HG02571 (cell line): ENCODE measurements at regions not wholly inside any gene's neighbourhood (a gene's known extent, or its start where the extent isn't known, plus 50 kb on each side); places are given as distances from the start of the nearest gene placed in this dataset.
"Not testable (repeated sequence)": the region's sequence is repeated elsewhere in the genome, so short reads cannot be mapped to it uniquely, and the experiment has no call there.

Experiments
- ATAC-seq: cut with Tn5 transposase; IDR thresholded peaks from one replicate; pipeline ENCODE4 v1.9.1; 2021; ENCODE audit warnings: mild to moderate bottlenecking, moderate library complexity; ENCODE audit not compliant: unreplicated experiment

DNA sequence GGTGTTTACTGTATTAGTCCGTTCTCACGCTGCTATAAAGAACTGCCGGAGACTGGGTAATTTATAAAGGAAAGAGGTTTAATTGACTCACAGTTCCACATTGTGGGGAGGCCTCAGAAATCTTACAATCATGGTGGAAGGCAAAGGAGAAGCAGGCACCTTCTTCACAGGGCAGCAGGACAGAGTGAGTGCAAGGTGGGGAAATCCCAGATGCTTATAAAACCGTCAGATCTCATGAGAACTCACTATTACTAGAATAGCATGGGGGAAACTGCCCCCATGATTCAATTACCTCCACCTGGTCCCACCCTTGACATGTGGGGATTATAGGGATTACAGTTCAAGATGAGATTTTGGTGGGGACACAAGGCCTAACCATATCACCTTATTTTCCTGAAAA lies 60.1 kb upstream of the IFNGR1 start:
- not testable (repeated sequence) for ATAC-seq

DNA sequence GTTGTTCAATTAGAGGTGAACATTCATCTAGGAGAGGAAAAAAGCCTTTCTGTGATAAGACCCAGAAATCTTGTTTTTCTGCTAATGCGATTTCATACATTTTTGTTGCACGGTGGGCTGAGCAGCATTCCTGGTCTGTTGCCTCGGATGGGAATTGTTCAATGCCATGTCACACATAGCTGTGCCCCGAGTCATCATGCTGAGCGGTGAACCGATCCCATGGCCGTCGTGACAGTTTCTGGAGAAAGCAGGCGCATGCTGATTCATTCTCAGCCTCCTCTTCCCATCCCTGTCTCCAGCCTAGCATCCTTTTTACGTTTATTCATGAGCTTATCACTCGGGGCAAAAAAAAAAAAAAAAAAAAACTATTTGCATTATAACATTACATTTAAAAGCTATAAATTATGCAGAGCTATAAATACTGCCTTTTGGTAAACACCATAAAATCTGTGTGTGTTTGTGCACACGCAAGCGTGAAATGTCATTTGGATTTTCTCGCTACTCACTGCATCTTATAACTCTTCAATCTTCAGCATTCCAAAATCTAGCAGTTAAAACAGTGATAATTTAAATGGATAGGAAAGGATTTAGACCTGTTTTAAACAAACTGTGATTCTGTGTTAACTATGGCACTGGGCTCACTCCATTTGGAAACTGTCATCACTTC lies 58.9 kb upstream of the IFNGR1 start:
- ATAC-seq: no peak

DNA sequence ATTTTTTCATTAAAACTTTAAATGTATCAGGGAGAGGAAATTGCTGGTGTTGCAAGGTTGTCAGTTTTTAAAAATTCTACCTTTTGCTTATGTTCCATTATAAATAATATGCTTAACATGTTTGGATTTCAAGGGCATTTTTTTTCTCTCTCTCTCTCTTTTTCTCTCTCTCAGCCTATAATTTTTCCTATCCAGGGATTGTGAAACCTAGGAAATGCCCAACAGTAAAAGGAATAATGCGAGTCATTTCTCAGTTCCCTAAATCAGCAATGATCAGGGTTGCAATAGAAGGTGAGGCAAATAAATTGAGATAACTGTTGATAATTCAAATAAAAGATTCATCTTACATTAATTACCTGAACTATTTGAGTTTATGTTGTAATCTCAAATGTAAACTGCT lies 53.2 kb upstream of the IFNGR1 start:
- no peak for ATAC-seq

DNA sequence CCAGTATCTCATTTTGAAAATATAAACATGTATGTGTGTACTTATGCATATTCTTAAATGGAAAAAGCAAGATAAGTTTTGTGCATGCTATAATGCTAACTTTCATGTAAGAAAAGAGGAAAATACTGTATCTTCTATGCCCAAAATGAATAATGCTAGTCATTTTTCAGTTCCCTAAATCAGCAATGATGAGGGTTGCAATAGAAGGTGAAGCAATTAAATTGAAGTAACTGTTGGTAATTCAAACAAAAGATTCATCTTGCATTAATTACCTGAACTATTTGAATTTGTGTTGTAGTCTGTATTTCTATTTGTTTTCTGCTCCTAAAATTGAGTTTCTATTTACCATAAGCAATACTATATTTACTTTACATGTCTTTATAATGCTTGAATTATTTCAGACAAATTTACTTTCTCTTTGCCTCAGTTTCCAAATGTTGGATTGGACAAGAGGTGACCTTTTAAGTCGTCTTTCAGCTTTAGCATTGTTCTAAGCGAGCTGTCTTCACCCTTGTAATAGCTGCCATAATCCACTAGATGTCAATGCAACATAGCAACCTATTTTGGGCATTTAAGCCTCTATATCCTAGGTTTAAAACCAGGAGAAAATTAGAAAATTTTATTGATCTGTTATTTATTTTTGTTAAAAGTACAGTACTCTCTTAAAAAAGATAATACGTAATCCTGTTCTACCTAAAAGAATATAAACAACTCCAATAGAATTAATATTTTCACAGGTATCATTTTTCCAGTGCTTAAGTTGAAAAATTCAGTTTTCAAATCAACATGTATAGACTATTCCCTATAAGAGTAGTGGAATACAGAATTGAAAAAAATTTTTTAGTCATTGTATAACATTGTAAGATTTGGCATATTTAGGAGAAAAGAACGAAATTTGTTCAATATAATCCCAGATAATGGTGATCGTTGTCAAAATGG lies 52.3 kb upstream of the IFNGR1 start:
- no peak for ATAC-seq

DNA sequence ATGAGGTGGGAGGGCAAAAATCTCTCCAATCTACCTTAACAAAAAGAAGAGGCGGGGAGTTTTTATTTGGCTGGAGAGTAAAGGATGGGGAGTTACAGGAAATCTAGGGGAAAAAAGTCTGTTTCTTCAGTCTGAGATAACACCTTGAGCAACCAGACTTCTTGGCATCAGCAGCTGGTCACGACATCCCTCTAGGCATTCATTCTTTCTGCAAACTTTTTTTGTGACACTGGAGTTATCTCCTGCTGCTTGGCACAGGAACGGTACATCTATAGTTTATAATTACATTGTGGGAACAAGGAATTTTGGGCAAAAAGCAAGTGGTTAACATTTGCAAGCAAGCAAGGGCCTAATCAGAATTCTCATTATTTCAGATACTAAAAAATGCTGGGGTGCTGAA lies 50.6 kb upstream of the IFNGR1 start:
- ATAC-seq: no peak

DNA sequence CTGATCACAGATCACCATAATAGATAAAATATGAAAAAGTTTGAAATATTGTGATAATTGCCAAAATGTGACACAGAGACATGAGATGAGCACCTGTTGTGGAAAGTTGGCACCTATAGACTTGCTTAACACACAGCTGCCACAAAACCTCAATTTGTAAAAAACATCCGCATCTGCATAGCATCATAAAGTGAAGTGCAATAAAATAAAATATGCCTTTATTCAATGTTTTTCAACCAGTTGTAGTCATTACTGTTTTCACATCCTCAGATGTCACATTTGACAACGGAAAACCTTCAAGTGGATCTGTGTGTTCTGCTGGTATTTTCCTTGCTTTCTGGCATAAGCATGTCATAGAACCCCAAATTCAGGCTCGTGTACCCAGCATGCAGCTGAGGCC lies 50.2 kb upstream of the IFNGR1 start:
- ATAC-seq: no peak
